DND-41 (cell line): ENCODE measurements at regions not wholly inside any gene's neighbourhood (a gene's known extent, or its start where the extent isn't known, plus 50 kb on each side); places are given as distances from the start of the nearest gene placed in this dataset.

ENCODE experiments used
- ATAC-seq: fragments of 200-7000 bp; cut with Tn5 transposase; 3 replicates; pipeline ENCODE4 v1.9.1; 2021; ENCODE audit warnings: low read depth; ENCODE audit not compliant: insufficient read depth
- DNase-seq: peaks from one replicate; pipeline ENCODE4 v3.0.0-alpha.2; 2020
- H2AFZ ChIP-seq: 2 replicates; pipeline ENCODE4 v1.6.0; 2012; ENCODE audit warnings: low read depth, low read length
- H3K27ac ChIP-seq: 2 replicates; pipeline ENCODE4 v1.5.1; 2012; ENCODE audit warnings: low read length, inconsistent platforms
- H3K27me3 ChIP-seq: fragments of 200-600 bp; sonication (generic); 2 replicates; pipeline ENCODE4 v1.6.0; 2012; ENCODE audit warnings: low read length, mild to moderate bottlenecking, inconsistent platforms; ENCODE audit not compliant: insufficient read depth, poor library complexity
- H3K36me3 ChIP-seq: 2 replicates; pipeline ENCODE4 v1.5.1; 2012; ENCODE audit warnings: low read length, inconsistent platforms; ENCODE audit not compliant: insufficient read depth
- H3K4me1 ChIP-seq: 2 replicates; pipeline ENCODE4 v1.5.1; 2012; ENCODE audit warnings: mild to moderate bottlenecking, low read length; ENCODE audit not compliant: insufficient read depth
- H3K4me2 ChIP-seq: 2 replicates; pipeline ENCODE4 v1.6.0; 2012; ENCODE audit warnings: mild to moderate bottlenecking, moderate library complexity, low read length, inconsistent platforms; ENCODE audit not compliant: insufficient read depth
- H3K4me3 ChIP-seq, 2 experiments: fragments of 200-600 bp in 1 of 2; shearing (Covaris generic) in 1 of 2; 2 replicates each; pipeline ENCODE4 v1.5.1; 2012 to 2016; ENCODE audit warnings: inconsistent platforms in 2 of 2, low read length in 2 of 2, mild to moderate bottlenecking in 2 of 2, low read depth in 1 of 2, moderate library complexity in 1 of 2
- H3K79me2 ChIP-seq: 2 replicates; pipeline ENCODE4 v1.6.0; 2012; ENCODE audit warnings: low read length, inconsistent platforms; ENCODE audit not compliant: insufficient read depth
- H3K9ac ChIP-seq: 2 replicates; pipeline ENCODE4 v1.6.0; 2012; ENCODE audit warnings: low read depth, mild to moderate bottlenecking, inconsistent platforms, low read length, moderate library complexity
- H3K9me3 ChIP-seq: 2 replicates; pipeline ENCODE4 v1.5.1; 2012; ENCODE audit warnings: low read length, moderate library complexity, mild to moderate bottlenecking, inconsistent platforms; ENCODE audit not compliant: insufficient read depth, severe bottlenecking
- H4K20me1 ChIP-seq: 2 replicates; pipeline ENCODE4 v1.6.0; 2012; ENCODE audit warnings: low read length; ENCODE audit not compliant: insufficient read depth
- EZH2 ChIP-seq: IDR thresholded peaks from 3 replicates; pipeline ENCODE4 v1.6.1; 2012; ENCODE audit warnings: borderline replicate concordance, low read depth, mild to moderate bottlenecking, moderate library complexity, low read length, inconsistent platforms; ENCODE audit not compliant: severe bottlenecking
- TF ChIP-seq, protein P1 (sequence below): IDR thresholded peaks from 2 replicates; pipeline ENCODE4 v1.5.1; 2012; ENCODE audit warnings: borderline replicate concordance, low read length, moderate library complexity, mild to moderate bottlenecking; ENCODE audit not compliant: poor library complexity, severe bottlenecking; ENCODE audit errors: extremely low read depth

DNA sequence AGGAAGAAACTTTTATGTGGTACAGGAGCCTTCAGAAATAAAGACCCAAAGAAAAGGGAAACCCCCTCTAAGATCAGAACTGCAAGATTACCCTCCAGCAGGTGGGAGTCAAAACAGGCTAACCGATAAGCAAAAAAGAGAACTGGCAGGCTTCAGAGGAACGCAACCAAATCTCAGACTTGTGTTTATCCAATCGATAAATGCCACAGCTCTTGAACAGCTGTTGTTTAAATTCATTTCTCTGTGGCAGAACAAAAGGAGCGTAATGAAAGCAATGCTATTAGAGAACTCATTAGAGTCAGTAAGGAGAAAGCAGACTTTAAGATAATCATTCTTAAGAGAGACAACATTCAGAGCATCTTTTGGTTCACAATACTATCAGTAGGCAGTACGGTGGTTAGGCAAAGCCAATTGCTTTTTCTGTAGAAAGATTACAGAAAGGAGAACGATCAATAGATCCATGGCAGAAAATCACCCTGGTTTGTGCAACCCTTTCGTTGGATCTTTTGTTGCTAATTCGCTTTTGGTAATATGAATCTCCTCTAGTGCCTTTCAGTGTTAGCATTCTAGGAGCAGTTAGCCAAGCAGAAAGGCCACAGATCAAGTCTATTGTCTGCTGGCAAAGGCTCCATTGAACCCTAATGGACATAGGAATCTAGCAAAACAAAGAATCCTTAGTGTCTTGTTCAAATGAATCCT is 476.4 kb upstream of the CHST9 start:
- H3K4me3 ChIP-seq, result no peak overlapping the region
- no peak overlapping the region for H2AFZ ChIP-seq
- no peak overlapping the region for H3K9ac ChIP-seq
- no peaks in the 10 kb centered on the region for H3K36me3 ChIP-seq
- no peak for ATAC-seq
- no peaks in the 10 kb centered on the region for H3K9me3 ChIP-seq
- no peak overlapping the region for H3K4me2 ChIP-seq
- no peaks in the 10 kb centered on the region for H3K79me2 ChIP-seq
- DNase-seq, result no peak
- no peak for TF ChIP-seq EZH2
- TF ChIP-seq, protein P1, sequence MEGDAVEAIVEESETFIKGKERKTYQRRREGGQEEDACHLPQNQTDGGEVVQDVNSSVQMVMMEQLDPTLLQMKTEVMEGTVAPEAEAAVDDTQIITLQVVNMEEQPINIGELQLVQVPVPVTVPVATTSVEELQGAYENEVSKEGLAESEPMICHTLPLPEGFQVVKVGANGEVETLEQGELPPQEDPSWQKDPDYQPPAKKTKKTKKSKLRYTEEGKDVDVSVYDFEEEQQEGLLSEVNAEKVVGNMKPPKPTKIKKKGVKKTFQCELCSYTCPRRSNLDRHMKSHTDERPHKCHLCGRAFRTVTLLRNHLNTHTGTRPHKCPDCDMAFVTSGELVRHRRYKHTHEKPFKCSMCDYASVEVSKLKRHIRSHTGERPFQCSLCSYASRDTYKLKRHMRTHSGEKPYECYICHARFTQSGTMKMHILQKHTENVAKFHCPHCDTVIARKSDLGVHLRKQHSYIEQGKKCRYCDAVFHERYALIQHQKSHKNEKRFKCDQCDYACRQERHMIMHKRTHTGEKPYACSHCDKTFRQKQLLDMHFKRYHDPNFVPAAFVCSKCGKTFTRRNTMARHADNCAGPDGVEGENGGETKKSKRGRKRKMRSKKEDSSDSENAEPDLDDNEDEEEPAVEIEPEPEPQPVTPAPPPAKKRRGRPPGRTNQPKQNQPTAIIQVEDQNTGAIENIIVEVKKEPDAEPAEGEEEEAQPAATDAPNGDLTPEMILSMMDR, result no peak
- H4K20me1 ChIP-seq, result no peaks in the 10 kb centered on the region
- H3K27ac ChIP-seq, result no peak overlapping the region
- no peaks in the 10 kb centered on the region for H3K4me1 ChIP-seq
- H3K27me3 ChIP-seq, result no peaks in the 10 kb centered on the region

DNA sequence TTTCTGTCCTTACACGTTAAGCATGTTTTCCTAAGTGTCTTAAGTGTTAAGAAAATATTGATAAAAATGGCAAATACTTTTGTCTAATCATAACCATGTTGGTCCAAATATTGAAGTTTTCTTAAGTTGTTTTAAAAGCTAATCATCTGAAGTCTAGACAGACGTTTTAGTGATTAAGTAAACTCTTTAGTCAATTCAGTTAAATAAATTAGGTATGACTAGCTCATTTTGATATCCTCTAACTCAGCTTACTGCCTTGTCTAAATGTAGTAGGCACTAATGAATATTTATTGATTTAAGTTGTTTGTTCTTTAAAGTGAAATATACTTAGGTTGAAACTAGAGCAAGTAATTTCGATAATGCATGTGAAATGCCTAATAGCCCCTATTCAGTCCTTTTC is 471.8 kb upstream of the CHST9 start:
- Histone ChIP-seq H3K4me1 (no peaks in the 10 kb centered on the region), H3K79me2 (no peaks in the 10 kb centered on the region), H3K4me2 (no peak overlapping the region), H3K27me3 (no peaks in the 10 kb centered on the region), H2AFZ (no peak overlapping the region), H3K27ac (no peak overlapping the region), H3K4me3 (no peak overlapping the region), H3K36me3 (no peaks in the 10 kb centered on the region), H3K9me3 (no peaks in the 10 kb centered on the region), H3K9ac (no peak overlapping the region), H4K20me1 (no peaks in the 10 kb centered on the region)
- DNase-seq, result no peak
- TF ChIP-seq, protein P1, result no peak
- TF ChIP-seq EZH2, result no peak
- ATAC-seq, result no peak

DNA sequence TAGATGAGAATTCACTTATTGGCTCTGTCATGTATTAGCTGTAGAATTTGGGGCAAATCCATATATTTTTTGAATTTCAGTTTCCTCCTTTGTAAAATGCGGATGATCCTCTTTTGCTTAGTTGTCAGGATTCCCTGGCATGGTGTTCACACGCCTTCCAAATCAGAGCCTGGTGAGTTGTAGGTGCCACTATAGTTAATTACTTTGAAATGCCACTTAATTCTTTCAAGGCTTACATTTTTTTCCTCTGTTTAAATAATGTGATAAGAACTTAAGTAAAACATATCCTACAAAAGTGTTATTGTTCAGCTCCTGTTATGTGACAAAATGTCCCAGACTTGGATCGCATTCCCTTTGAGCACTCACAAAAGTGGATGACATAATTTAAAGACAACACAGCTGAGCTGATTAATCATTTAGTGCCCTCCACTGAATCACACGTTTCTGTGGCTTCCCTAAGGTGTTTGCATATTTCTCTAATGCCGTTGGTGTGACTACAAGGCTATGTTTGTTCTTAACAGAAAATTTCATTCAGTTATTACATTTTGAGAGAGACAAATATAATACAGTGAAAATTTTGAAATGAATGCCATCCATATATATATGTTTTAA is 471.2 kb upstream of the CHST9 start:
- Histone ChIP-seq H3K9me3 (no peaks in the 10 kb centered on the region), H3K4me3 (no peak overlapping the region), H3K79me2 (no peaks in the 10 kb centered on the region), H3K4me2 (no peak overlapping the region), H3K27me3 (no peaks in the 10 kb centered on the region), H2AFZ (no peak overlapping the region), H3K4me1 (no peaks in the 10 kb centered on the region), H3K27ac (no peak overlapping the region), H3K9ac (no peak overlapping the region), H4K20me1 (no peaks in the 10 kb centered on the region), H3K36me3 (no peaks in the 10 kb centered on the region)
- no peak for TF ChIP-seq EZH2
- TF ChIP-seq, protein P1, result no peak
- ATAC-seq (no peak), DNase-seq (no peak)
